DMS 273 (cell line): ENCODE measurements at regions not wholly inside any gene's neighbourhood (a gene's known extent, or its start where the extent isn't known, plus 50 kb on each side); places are given as distances from the start of the nearest gene placed in this dataset.
"Not testable (repeated sequence)": the region's sequence is repeated elsewhere in the genome, so short reads cannot be mapped to it uniquely, and the experiment has no call there.

Experiments
- DNase-seq: peaks from one replicate; lab custom pipeline; 2025; ENCODE audit not compliant: unreplicated experiment; lab: John Stamatoyannopoulos, UW

- DNase-seq = no peak
These were observed 164.8 kb downstream of the PPIAL4G start for GRCh38 chr1:148318123-148318903.

- DNase-seq = no peak
These were observed 165.4 kb upstream of the NBPF11 start for GRCh38 chr1:148317288-148317985.

- DNase-seq = no peak
These were observed 163.2 kb upstream of the NBPF11 start for GRCh38 chr1:148315071-148315811.

DNA sequence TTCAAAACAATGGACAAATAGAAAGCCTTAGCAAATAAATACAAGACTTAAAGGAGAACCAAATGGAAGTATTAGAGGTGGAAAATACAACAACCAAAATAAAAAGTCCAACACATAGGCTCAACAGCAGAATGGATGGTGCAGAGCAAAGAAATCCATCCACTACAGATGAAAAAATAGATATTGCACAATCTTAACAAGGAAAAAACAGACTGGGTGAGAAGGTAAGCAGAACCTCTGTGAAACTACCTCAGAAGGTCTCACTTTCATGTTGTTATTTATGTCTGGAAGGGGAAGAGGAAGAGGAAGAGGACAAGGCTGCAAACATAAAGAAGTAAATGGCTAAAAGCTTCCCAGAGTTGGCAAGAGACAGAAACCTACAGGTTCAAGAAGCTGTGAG is 158.7 kb upstream of the NBPF11 start:
- DNase-seq = no peak

- no peak for DNase-seq
These were observed 157.9 kb upstream of the NBPF11 start for GRCh38 chr1:148309940-148310500.

GRCh38 chr1:148308832-148309458 is 156.9 kb upstream of the NBPF11 start:
- DNase-seq = peak; percentile 21

DNA sequence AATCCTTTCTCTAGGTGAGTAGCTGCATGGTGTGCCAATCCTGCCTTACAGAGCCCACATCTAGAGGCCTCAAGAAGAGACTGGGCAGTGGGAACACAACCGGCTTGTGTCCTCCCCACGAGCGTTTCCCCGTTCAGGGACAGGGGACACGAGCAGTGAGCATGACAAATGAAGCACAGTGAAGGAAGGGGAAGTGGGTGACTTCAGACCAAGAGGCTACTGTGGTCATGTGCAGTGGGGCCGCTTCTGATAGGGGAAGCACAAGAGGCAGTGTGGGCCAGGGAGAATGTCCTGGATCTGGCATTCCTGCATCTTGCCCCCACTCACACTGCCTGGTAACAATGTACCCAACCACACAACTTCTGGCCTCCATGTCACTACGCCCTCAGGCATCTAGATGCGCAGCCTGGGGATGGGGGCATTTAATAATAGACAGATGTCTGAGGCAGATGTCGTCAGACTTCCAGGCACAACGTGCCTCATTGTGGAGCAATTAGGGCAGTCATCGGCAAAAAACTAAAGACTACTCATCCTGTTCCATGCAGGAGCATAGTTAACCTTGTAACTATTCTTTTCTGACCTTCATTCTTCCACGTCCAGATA is 155.6 kb upstream of the NBPF11 start:
- peak; percentile 27 for DNase-seq

GRCh38 chr1:148304935-148305334 is 152.9 kb upstream of the NBPF11 start:
- DNase-seq = not testable (repeated sequence)

DNA sequence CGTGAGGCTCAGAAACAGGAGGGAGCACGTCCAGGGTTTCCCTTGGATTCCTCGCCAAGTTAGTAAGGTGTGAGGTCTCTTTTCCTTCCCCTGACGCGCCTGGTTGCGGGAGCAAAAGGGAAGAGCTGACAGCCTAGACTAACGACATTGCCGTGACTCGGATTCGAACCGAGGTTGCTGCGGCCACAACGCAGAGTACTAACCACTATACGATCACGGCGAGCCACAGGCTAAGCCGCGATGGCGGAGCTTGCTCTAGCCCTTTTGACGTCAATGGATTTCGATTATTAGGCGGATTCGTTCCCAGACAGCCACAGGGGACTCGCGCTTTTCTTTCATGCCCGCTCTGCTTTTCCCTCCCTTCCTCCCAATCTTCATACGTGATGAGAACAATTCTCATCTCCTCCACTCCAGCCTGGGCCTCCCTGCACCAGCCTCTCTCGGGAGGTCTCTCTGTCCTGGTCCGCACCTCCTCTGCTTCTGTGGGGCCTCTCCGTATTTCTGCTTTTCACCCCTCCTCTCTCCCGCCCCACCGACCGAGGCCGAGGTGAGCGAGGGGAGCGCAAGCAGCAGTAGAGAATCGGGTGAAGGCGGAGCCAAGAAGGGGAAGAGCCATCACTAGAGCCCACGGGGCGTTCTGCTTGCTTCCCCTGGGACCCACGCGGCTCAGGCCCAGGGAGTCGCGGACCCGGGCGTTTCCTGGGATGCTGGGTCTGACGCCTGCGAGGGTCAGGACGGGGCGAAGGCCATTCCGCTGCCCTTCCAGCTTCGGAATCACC is 150.7 kb upstream of the NBPF11 start:
- not testable (repeated sequence) for DNase-seq

DNA sequence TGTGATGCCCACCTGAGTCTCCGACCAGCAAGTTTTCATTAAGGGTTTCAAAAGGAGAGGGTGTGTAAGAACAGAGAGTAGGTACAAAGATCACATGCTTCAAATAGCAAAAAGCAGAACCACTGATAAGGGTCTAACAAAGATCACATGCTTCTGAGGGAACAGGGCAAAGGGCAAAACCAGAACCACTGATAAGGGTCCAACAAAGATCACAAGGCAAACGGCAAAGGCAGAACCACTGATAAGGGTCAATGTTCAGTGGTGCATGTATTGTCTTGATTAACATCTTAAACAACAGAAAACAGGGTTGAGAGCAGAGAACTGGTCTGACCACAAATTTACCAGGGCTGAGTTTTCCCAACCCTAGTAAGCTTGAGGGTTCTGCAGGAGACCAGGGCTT is 145.8 kb upstream of the NBPF11 start:
- not testable (repeated sequence) for DNase-seq

DNA sequence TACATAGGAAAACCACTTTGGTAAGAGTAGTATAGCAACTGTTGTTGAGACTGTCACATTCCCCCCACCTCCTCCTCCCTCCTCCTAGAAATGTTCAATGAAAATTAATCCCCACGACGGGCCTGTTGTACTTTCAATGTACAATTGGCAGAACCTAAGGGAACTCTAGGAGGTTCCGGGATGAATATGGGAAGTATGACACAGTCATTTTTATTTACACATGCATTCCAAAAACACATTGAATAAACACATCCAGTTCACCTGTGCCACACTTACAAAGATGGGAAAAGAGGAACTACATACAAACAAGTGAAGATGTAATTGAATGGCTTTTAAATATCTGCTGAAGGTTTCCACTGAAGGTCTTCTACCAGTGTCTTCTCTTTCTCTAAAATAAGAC is 144.4 kb upstream of the NBPF11 start:
- no peak for DNase-seq

GRCh38 chr1:148294116-148294807 is 142.2 kb upstream of the NBPF11 start:
- peak; percentile 14 for DNase-seq

GRCh38 chr1:148293651-148294050 is 141.6 kb upstream of the NBPF11 start:
- no peak for DNase-seq

DNA sequence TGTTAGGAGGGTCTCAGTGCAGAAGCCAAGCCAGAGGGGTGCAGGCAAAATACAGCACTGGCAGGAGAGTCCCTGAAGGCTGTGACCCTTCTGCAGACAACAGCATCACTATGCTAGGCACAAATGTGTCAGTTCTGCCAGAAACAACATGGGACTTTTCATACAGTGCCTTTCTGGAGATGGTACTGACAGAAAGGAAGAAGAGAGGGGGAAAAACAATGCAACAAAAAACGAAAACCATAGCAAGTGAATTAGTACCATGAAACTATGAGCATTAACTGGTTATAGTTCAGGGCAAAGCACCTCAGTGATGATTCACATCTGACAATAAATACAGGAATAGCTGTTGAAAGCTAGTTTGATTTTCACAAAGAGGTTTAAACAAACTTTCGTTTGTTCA is 140.8 kb upstream of the NBPF11 start:
- no peak for DNase-seq

- no peak for DNase-seq
These were observed 138.8 kb upstream of the NBPF11 start for GRCh38 chr1:148290881-148291280.

DNA sequence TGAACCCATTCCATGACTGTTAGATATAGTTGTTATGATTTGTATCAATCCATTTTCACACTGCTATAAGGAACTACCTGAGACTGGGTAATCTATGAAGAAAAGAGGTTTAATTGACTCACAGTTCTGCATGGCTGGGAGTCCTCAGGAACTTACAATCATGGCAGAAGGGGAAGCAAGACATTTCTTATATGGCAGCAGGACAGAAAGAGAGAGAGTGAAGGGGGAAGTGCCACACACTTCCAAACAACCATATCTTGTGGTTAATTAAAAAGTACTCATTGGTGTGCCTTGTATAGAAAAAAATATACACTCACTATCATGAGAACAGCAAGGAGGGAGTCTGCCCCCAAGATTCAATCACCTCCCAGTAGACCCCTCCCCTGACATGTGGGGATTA is 137.6 kb upstream of the NBPF11 start:
- DNase-seq = no peak

GRCh38 chr1:148285946-148286345 is 133.9 kb upstream of the NBPF11 start:
- not testable (repeated sequence) for DNase-seq

DNA sequence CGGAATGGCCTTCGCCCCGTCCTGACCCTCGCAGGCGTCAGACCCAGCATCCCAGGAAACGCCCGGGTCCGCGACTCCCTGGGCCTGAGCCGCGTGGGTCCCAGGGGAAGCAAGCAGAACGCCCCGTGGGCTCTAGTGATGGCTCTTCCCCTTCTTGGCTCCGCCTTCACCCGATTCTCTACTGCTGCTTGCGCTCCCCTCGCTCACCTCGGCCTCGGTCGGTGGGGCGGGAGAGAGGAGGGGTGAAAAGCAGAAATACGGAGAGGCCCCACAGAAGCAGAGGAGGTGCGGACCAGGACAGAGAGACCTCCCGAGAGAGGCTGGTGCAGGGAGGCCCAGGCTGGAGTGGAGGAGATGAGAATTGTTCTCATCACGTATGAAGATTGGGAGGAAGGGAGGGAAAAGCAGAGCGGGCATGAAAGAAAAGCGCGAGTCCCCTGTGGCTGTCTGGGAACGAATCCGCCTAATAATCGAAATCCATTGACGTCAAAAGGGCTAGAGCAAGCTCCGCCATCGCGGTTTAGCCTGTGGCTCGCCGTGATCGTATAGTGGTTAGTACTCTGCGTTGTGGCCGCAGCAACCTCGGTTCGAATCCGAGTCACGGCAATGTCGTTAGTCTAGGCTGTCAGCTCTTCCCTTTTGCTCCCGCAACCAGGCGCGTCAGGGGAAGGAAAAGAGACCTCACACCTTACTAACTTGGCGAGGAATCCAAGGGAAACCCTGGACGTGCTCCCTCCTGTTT is 128.9 kb upstream of the NBPF11 start:
- DNase-seq = not testable (repeated sequence)
